Endothelial cell of umbilical vein (primary cell): ENCODE measurements at regions not wholly inside any gene's neighbourhood (a gene's known extent, or its start where the extent isn't known, plus 50 kb on each side); places are given as distances from the start of the nearest gene placed in this dataset.

Experiments used
- BruUV-seq: library from RNA; stranded (reverse); fragments of 400-500 nt; replicated peaks from 2 replicates; lab custom pipeline; 2021; lab: Mats Ljungman, UMichigan
- CTCF ChIA-PET: fragments of 300-600, 350-600 bp; sonication (Branson Sonifier 250); formaldehyde crosslinking; loops from one replicate; lab custom pipeline; 2021; ENCODE audit warnings: antibody characterized with exemption, inconsistent platforms; lab: Charles Lee
- POLR2A ChIA-PET: fragments of 300-600, 350-600 bp; sonication (Branson Sonifier 250); formaldehyde crosslinking; loops from one replicate; lab custom pipeline; 2021; ENCODE audit warnings: antibody characterized with exemption, inconsistent platforms; lab: Charles Lee
- DNase-seq: peaks from one replicate; pipeline ENCODE4 v3.0.0-alpha.2; 2011; ENCODE audit warnings: low read depth, low spot score
- FAIRE-seq: peaks from 2 replicates; lab custom pipeline; 2011; peaks lifted over from hg19 to GRCh38; lab: Jason Lieb, UNC
- H2AFZ ChIP-seq: 2 replicates; pipeline ENCODE4 v1.6.0; 2012; ENCODE audit warnings: low read depth, low read length, control low read depth, inconsistent platforms
- H3K27ac ChIP-seq: 2 replicates; pipeline ENCODE4 v1.5.1; 2011; ENCODE audit warnings: low read depth, mild to moderate bottlenecking, control low read depth, low read length, moderate library complexity; ENCODE audit not compliant: insufficient read depth
- H3K27me3 ChIP-seq, 2 experiments: 2 replicates each; pipeline versions ENCODE4 v1.6.0 to v1.6.1; 2011; ENCODE audit warnings: low read length in 2 of 2, mixed read lengths in 1 of 2; ENCODE audit not compliant: control insufficient read depth in 2 of 2, insufficient read depth in 2 of 2
- H3K36me3 ChIP-seq, 2 experiments: 2 replicates in 1 of 2; 3 replicates in 1 of 2; pipeline ENCODE4 v1.5.1; 2011; ENCODE audit warnings: low read length in 2 of 2, mild to moderate bottlenecking in 1 of 2, moderate library complexity in 1 of 2; ENCODE audit not compliant: control insufficient read depth in 2 of 2, insufficient read depth in 2 of 2; ENCODE audit errors: extremely low read depth in 1 of 2
- H3K4me1 ChIP-seq: 3 replicates; pipeline ENCODE4 v1.5.1; 2011; ENCODE audit warnings: mild to moderate bottlenecking, low read length; ENCODE audit not compliant: control insufficient read depth, insufficient read depth; ENCODE audit errors: extremely low read depth
- H3K4me2 ChIP-seq: 2 replicates; pipeline ENCODE4 v1.6.1; 2011; ENCODE audit warnings: low read length, control low read depth, mixed read lengths; ENCODE audit not compliant: insufficient read depth
- H3K4me3 ChIP-seq, 3 experiments: fragments of 200-600 bp in 1 of 3; sonication (generic), shearing (Covaris generic) in 1 of 3; replicated peaks in 1 of 3; 2 replicates each; pipeline ENCODE4 v1.5.1; 2011 to 2016; ENCODE audit warnings: control low read depth in 3 of 3, low read length in 3 of 3, mild to moderate bottlenecking in 2 of 3, inconsistent platforms in 1 of 3, low read depth in 1 of 3, moderate library complexity in 1 of 3; ENCODE audit not compliant: insufficient read depth in 1 of 3
- H3K79me2 ChIP-seq: 2 replicates; pipeline ENCODE4 v1.6.0; 2012; ENCODE audit warnings: low read length, inconsistent platforms; ENCODE audit not compliant: control insufficient read depth, insufficient read depth
- H3K9ac ChIP-seq: replicated peaks from 2 replicates; pipeline ENCODE3; 2011; ENCODE audit warnings: low read length, control low read depth; ENCODE audit not compliant: insufficient read depth; ENCODE audit errors: extremely low read depth
- H3K9me1 ChIP-seq: replicated peaks from 3 replicates; pipeline ENCODE4 v1.6.0; 2011; ENCODE audit warnings: mild to moderate bottlenecking, low read length; ENCODE audit not compliant: control insufficient read depth, insufficient read depth; ENCODE audit errors: extremely low read depth
- H3K9me3 ChIP-seq: replicated peaks from 2 replicates; pipeline ENCODE4 v1.5.1; 2012; ENCODE audit warnings: low read length, inconsistent platforms; ENCODE audit not compliant: control insufficient read depth, insufficient read depth
- H4K20me1 ChIP-seq: replicated peaks from 2 replicates; pipeline ENCODE3; 2011; ENCODE audit warnings: mild to moderate bottlenecking, low read length; ENCODE audit not compliant: control insufficient read depth, insufficient read depth; ENCODE audit errors: extremely low read depth
- EZH2 ChIP-seq: IDR thresholded peaks from 2 replicates; pipeline ENCODE4 v1.6.1; 2012; ENCODE audit warnings: borderline replicate concordance, low read depth, mild to moderate bottlenecking, moderate library complexity, low read length, inconsistent platforms; ENCODE audit not compliant: severe bottlenecking
- FOS ChIP-seq: IDR thresholded peaks from 2 replicates; pipeline ENCODE4 v1.6.1; 2011; ENCODE audit warnings: mild to moderate bottlenecking, low read length, moderate library complexity, borderline replicate concordance; ENCODE audit not compliant: insufficient read depth
- GATA2 ChIP-seq: IDR thresholded peaks from 2 replicates; pipeline ENCODE4 v1.7.0; 2011; ENCODE audit warnings: low read depth, mild to moderate bottlenecking, moderate library complexity, mixed read lengths, low read length; ENCODE audit not compliant: insufficient read length, insufficient read depth
- JUN ChIP-seq: IDR thresholded peaks from 2 replicates; pipeline ENCODE4 v1.6.1; 2011; ENCODE audit warnings: borderline replicate concordance, low read depth; ENCODE audit not compliant: insufficient read length, insufficient read depth
- MYC ChIP-seq: IDR thresholded peaks from one replicate; pipeline ENCODE4 v1.6.1; 2011; ENCODE audit warnings: mild to moderate bottlenecking, low read depth, low read length
- POLR2A ChIP-seq: IDR thresholded peaks from 2 replicates; pipeline ENCODE4 v1.6.1; 2012; ENCODE audit warnings: low read depth, mild to moderate bottlenecking, control low read depth, low read length
- POLR2AphosphoS5 ChIP-seq: IDR thresholded peaks from 2 replicates; pipeline ENCODE4 v1.6.1; 2012; ENCODE audit warnings: low read depth, mild to moderate bottlenecking, control low read depth, low read length, moderate library complexity; ENCODE audit not compliant: insufficient read depth
- dilution Hi-C: fragments of 300-500 bp; cut with MboI; formaldehyde crosslinking; loops from one replicate; pipeline ENCODE4 v1.15.0; 2019; ENCODE audit warnings: low sequenced_read_pairs; ENCODE audit not compliant: extremely low pct_ligation_motif_present
- intact Hi-C: fragments of 100-400 bp; cut with micrococcal nuclease; formaldehyde crosslinking; loops from one replicate; pipeline ENCODE4 v1.10.0; 2022
- TF ChIP-seq, protein P1 (sequence below), 2 donors: IDR thresholded peaks; 1 replicate in 1 of 2; 2 replicates in 1 of 2; pipeline ENCODE4 v1.5.1; 2011; ENCODE audit warnings: low read length in 2 of 2, mild to moderate bottlenecking in 2 of 2, moderate library complexity in 2 of 2, control low read depth in 1 of 2, inconsistent platforms in 1 of 2, low read depth in 1 of 2; ENCODE audit not compliant: insufficient read depth in 1 of 2; ENCODE audit errors: extremely low read depth in 1 of 2
- TF ChIP-seq, protein P2 (sequence below): IDR thresholded peaks from 2 replicates; pipeline ENCODE4 v1.6.1; 2011; ENCODE audit not compliant: insufficient read depth, insufficient read length

GRCh38 chr2:106336108-106336507 lies 132.1 kb downstream of the RGPD3 start:
- ChIA-PET CTCF (no interaction called here), POLR2A (no interaction called here)
- Histone ChIP-seq H2AFZ (no peak overlapping the region), H3K4me3 (no peak overlapping the region), H3K27me3 (no peaks in the 10 kb centered on the region), H3K4me1 (no peaks in the 10 kb centered on the region), H4K20me1 (no peaks in the 10 kb centered on the region), H3K4me2 (no peak overlapping the region), H3K9me3 (peaks cover 2% of the 10 kb centered on the region), H3K79me2 (no peaks in the 10 kb centered on the region), H3K9me1 (no peaks in the 10 kb centered on the region), H3K9ac (no peak overlapping the region), H3K27ac (no peak overlapping the region), H3K36me3 (no peaks in the 10 kb centered on the region)
- DNase-seq (no peak), FAIRE-seq (no peak)
- intact Hi-C loops (no loop called here), dilution Hi-C loops (no loop called here)
- no TSS peak for BruUV-seq
- no peak for TF ChIP-seq GATA2
- TF ChIP-seq EZH2: no peak
- TF ChIP-seq, protein P1, sequence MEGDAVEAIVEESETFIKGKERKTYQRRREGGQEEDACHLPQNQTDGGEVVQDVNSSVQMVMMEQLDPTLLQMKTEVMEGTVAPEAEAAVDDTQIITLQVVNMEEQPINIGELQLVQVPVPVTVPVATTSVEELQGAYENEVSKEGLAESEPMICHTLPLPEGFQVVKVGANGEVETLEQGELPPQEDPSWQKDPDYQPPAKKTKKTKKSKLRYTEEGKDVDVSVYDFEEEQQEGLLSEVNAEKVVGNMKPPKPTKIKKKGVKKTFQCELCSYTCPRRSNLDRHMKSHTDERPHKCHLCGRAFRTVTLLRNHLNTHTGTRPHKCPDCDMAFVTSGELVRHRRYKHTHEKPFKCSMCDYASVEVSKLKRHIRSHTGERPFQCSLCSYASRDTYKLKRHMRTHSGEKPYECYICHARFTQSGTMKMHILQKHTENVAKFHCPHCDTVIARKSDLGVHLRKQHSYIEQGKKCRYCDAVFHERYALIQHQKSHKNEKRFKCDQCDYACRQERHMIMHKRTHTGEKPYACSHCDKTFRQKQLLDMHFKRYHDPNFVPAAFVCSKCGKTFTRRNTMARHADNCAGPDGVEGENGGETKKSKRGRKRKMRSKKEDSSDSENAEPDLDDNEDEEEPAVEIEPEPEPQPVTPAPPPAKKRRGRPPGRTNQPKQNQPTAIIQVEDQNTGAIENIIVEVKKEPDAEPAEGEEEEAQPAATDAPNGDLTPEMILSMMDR (IDR thresholded peaks at IDR 0.05; ENCODE audit: extremely low read depth in 1 of 2, insufficient read depth in 1 of 2, low read depth in 1 of 2, low read length in 2 of 2): no peak
- TF ChIP-seq MYC: no peak
- TF ChIP-seq POLR2A: no peak
- TF ChIP-seq, protein P2, sequence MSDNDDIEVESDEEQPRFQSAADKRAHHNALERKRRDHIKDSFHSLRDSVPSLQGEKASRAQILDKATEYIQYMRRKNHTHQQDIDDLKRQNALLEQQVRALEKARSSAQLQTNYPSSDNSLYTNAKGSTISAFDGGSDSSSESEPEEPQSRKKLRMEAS: no peak
- TF ChIP-seq POLR2AphosphoS5: no peak
- TF ChIP-seq JUN: no peak
- no peak for TF ChIP-seq FOS
